Mammary epithelial cell (primary cell): ENCODE measurements at regions not wholly inside any gene's neighbourhood (a gene's known extent, or its start where the extent isn't known, plus 50 kb on each side); places are given as distances from the start of the nearest gene placed in this dataset.

Experiments used
- CTCF ChIP-seq, 2 donors: IDR thresholded peaks in 1 of 2; conservative IDR thresholded peaks in 1 of 2; 2 replicates each; pipeline ENCODE4 v1.5.1; 2011 to 2012; ENCODE audit warnings: inconsistent platforms in 2 of 2, low read length in 2 of 2, mild to moderate bottlenecking in 2 of 2, control low read depth in 1 of 2, low read depth in 1 of 2; ENCODE audit not compliant: insufficient read depth in 1 of 2; ENCODE audit errors: extremely low read depth in 1 of 2
- EZH2 ChIP-seq: IDR thresholded peaks from 2 replicates; pipeline ENCODE4 v1.6.1; 2012; ENCODE audit warnings: low read length, inconsistent platforms, borderline replicate concordance

DNA sequence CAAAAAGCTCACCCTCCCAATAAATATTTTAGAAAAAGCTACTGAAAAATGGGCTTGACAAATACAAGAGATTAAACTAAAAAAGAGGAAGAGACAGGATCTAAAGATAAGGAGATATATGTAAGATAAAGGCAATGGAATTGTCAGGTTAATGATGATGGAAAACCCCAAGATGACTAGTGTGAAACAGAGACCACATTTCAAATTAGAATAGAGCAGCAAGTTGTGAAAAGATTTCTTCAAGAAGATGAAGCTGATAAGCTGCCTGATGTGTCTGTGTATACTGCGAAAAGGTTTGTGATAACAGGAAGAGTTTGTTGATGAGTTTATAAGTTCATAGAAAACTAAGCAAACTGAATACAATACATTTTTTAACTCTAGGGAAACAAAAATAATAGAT is 840.1 kb upstream of the SLITRK5 start:
- TF ChIP-seq CTCF (conservative IDR thresholded peaks at IDR 0.05 in 1 of 2, IDR thresholded peaks at IDR 0.05 in 1 of 2; ENCODE audit: extremely low read depth in 1 of 2, insufficient read depth in 1 of 2, low read depth in 1 of 2, low read length in 2 of 2) (no peak), EZH2 (no peak)
